Activated T-helper 17 cell treated with anti-CD3 and anti-CD28 coated beads, Interleukin-2, amount 50 U/mL, for 72 hours (primary cell): ENCODE measurements at regions not wholly inside any gene's neighbourhood (a gene's known extent, or its start where the extent isn't known, plus 50 kb on each side); places are given as distances from the start of the nearest gene placed in this dataset.

Experiments used
- ATAC-seq: fragments of 150-1000 bp; cut with Tn5 transposase; replicated peaks from 2 replicates; pipeline ENCODE4 v1.10.0; 2021; ENCODE audit warnings: mild to moderate bottlenecking, moderate library complexity
- H3K27ac Mint-ChIP-seq: one replicate; pipeline ENCODE4 v1.8.0; 2022; ENCODE audit warnings: mixed read lengths
- H3K27me3 Mint-ChIP-seq: one replicate; pipeline ENCODE4 v1.8.0; 2022; ENCODE audit warnings: mixed read lengths
- H3K36me3 Mint-ChIP-seq: one replicate; pipeline ENCODE4 v1.8.0; 2022; ENCODE audit warnings: low read depth, mild to moderate bottlenecking, mixed read lengths
- H3K4me1 Mint-ChIP-seq: one replicate; pipeline ENCODE4 v1.8.0; 2022; ENCODE audit warnings: mixed read lengths
- H3K4me3 Mint-ChIP-seq: one replicate; pipeline ENCODE4 v1.8.0; 2022; ENCODE audit warnings: mild to moderate bottlenecking, mixed read lengths
- H3K9me3 Mint-ChIP-seq: one replicate; pipeline ENCODE4 v1.8.0; 2022; ENCODE audit warnings: mixed read lengths

DNA sequence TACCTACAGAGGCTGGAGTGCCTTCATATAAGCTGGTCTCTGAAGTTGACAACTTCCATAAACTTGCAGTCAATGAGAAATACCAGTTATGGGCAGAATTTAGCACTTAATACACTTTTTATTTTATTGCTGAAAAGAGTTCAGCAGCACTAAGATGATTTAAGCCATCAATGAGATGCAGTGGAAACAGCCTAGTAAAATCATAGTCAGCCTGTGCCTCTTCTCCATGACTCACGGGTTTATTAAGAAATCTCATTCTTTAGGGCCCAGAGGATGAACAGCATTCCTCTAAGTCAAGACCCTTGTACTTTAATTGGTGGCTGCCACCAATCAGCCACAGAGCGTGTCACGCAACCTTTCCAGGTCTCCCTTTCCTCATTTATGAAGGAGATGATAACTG is 1357.9 kb upstream of the CELF4 start:
- no peak overlapping the region for H3K4me3 Mint-ChIP-seq
- H3K27me3 Mint-ChIP-seq = peaks cover 12% of the 10 kb centered on the region
- H3K36me3 Mint-ChIP-seq = no peaks in the 10 kb centered on the region
- H3K27ac Mint-ChIP-seq = no peak overlapping the region
- no peaks in the 10 kb centered on the region for H3K4me1 Mint-ChIP-seq
- no peaks in the 10 kb centered on the region for H3K9me3 Mint-ChIP-seq
- no peak for ATAC-seq

DNA sequence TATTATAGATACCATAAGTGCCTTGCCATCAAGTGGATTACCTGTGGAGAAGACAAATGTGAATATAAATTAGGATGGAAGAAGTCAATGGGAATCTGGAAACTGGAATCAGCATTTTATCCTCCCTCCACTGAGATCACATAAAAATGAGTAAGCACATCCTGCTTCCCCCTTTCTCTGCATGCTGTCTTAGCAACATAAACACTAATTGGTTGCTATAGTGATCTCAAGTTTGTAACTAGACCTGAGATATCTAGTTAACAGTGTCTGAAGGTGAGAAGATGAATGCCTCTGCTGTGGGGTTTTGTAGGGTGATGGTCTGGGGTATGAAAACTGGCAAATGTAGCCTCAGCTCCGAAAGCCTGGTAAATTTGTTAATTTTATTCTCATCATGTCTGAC is 1357.5 kb upstream of the CELF4 start:
- no peak for ATAC-seq
- Mint-ChIP-seq H3K27me3 (peaks cover 12% of the 10 kb centered on the region), H3K36me3 (no peaks in the 10 kb centered on the region), H3K9me3 (no peaks in the 10 kb centered on the region), H3K27ac (no peak overlapping the region), H3K4me3 (no peak overlapping the region), H3K4me1 (no peaks in the 10 kb centered on the region)

DNA sequence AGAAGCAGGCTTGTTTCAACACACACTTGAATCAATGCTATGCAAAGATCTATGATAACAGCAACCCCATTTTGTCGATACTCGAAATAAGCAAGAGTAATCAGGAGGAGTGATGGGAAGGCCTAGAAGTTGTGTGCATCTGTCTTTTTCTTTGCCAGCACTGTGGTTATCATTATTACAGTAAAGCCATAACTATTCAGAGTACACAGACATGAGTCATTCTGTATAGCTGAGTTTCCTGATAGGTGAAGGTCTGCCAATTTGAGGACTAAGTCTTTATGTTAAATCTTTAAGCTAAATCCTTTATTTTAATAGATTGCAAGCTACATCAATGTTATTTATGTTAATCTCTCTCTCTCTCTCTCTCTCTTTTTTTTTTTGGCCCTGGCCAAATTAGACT is 1344.4 kb upstream of the CELF4 start:
- Mint-ChIP-seq H3K9me3 (no peaks in the 10 kb centered on the region), H3K4me3 (no peak overlapping the region), H3K27me3 (peaks cover 5% of the 10 kb centered on the region), H3K4me1 (no peaks in the 10 kb centered on the region), H3K27ac (no peak overlapping the region), H3K36me3 (no peaks in the 10 kb centered on the region)
- no peak for ATAC-seq

DNA sequence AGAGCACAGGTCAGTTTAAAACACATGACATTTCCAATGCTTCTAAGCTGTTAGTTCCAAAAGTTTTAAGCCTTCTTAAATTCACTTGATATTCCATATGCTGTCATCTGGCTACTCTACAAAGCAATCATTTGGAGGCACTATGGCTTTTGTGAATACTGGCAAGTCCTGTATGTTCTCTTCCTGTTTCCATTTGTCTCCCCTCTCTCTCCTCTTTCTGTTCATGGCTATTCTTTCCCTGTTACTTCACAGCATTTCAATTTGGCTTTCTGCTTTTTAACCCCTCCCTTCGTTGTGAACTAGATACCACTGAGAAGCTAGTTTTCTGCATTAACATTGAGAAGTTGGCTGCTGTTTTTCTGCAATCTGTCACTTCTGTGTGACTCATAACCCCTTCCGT is 1337.2 kb upstream of the CELF4 start:
- no peaks in the 10 kb centered on the region for H3K36me3 Mint-ChIP-seq
- H3K4me1 Mint-ChIP-seq = no peaks in the 10 kb centered on the region

DNA sequence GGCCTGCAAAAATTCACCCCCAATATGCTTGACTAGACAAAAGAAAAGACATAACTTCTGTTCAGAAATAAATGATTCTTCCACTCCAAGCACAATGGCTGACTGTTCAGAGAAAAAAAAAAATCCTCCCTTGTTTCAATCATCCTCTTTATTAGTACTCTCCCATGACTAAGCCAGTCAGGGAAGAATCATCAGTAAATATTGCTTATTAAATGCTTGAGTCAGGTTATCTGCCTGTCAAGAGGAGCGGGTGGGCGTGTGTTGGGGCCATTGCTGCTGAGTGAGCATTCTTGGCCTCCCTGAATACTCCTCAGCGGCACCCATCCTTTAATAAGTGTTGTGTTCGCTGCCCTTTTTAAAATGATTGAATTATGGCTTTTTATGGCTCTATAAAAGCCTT is 1334.8 kb upstream of the CELF4 start:
- H3K9me3 Mint-ChIP-seq = no peaks in the 10 kb centered on the region
- H3K27ac Mint-ChIP-seq = no peak overlapping the region
- no peak for ATAC-seq
- H3K36me3 Mint-ChIP-seq = no peaks in the 10 kb centered on the region
- H3K4me3 Mint-ChIP-seq = no peak overlapping the region
- H3K4me1 Mint-ChIP-seq = no peaks in the 10 kb centered on the region
- peaks cover 8% of the 10 kb centered on the region for H3K27me3 Mint-ChIP-seq

More for the DNA sequence above, 1337.2 kb upstream of the CELF4 start:
- ATAC-seq = no peak
- Mint-ChIP-seq H3K27ac (no peak overlapping the region), H3K9me3 (no peaks in the 10 kb centered on the region), H3K27me3 (peaks cover 8% of the 10 kb centered on the region), H3K4me3 (no peak overlapping the region)

DNA sequence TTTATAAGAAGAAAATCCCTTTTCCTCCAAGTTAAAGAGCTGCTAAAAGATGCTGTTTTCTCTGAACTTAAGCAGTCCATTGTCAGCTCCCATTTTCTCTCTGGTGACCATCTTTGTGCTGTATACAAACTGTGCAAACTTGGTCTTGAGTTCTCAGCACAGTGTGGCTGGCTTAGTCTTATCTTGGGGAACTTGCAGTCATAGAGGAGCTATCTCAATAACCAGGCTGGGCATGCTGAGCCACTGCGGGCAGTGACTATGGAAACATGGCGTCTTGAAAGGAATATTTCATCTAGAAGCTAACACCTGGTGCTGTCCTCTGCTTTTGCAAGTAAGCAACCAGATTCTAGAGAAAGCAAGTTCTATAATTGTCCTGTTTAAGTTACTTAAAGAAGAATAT is 1334.4 kb upstream of the CELF4 start:
- no peaks in the 10 kb centered on the region for H3K4me1 Mint-ChIP-seq
- no peak for ATAC-seq
- H3K4me3 Mint-ChIP-seq = no peak overlapping the region
- H3K27me3 Mint-ChIP-seq = peaks cover 8% of the 10 kb centered on the region
- no peaks in the 10 kb centered on the region for H3K9me3 Mint-ChIP-seq
- H3K36me3 Mint-ChIP-seq = no peaks in the 10 kb centered on the region
- no peak overlapping the region for H3K27ac Mint-ChIP-seq

DNA sequence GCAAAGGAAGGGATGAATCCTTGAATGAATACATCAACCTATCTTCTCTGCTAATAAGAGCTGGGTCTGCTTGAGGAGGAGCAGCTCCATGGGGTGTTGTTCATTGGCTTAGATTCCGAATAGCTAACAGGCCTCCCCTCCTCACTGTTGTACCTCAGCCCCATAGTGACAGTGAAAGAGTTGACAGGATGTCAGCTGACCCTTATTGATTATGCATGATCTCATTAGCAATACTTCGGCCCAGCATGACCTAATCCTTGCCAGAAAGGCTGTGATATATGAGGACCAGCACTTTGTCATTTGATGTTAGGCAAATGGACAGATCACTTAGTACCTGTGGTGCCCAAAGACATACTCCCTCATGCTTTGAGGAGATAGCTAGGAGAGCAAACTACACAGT is 1333.7 kb upstream of the CELF4 start:
- Mint-ChIP-seq H3K9me3 (no peaks in the 10 kb centered on the region), H3K36me3 (no peaks in the 10 kb centered on the region), H3K27me3 (peaks cover 8% of the 10 kb centered on the region), H3K27ac (no peak overlapping the region), H3K4me1 (no peaks in the 10 kb centered on the region), H3K4me3 (no peak overlapping the region)
- no peak for ATAC-seq

DNA sequence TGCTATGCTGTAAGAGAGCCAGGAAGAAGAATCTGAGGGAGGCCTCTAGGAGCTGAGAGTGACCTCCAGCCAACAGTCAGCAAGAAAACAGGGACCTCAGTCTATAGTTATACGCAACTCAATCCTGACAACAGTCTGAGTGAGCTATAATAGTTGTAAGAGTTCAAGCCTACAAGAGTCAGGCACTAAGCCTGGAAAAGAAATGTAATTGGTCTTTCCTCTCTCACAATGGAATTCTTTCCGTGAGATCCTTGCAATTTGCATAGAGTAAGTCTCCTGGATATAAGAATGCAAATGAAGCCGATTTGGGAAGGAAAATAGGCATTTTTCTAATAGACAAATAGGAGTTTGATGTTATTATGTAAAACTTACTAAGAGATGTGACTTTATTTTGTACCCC is 1332.6 kb upstream of the CELF4 start:
- ATAC-seq = no peak
- H3K4me1 Mint-ChIP-seq = no peaks in the 10 kb centered on the region
- H3K9me3 Mint-ChIP-seq = no peaks in the 10 kb centered on the region
- no peaks in the 10 kb centered on the region for H3K36me3 Mint-ChIP-seq
- H3K27me3 Mint-ChIP-seq = peaks cover 8% of the 10 kb centered on the region
- H3K4me3 Mint-ChIP-seq = no peak overlapping the region
- H3K27ac Mint-ChIP-seq = no peak overlapping the region

DNA sequence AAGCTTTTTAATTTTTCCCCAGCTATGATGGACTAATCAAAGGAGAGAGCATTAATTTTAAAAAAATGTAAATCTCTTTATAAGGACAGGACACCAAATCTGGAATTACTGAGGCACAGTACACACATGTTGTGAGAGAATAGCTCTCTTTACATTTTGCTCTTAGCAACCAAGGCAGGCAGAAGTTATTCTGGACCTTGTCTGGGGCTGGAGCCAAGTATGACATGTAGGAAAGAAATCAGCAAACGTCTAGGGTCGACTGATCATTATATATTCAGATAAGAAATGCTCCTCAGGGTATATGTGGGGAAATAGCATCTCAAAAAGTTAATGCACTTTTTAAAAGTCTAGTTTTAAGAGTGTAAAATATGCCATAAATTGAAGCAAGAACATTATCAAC is 1330.0 kb upstream of the CELF4 start:
- no peak for ATAC-seq
- H3K9me3 Mint-ChIP-seq = no peaks in the 10 kb centered on the region
- H3K4me1 Mint-ChIP-seq = no peaks in the 10 kb centered on the region

DNA sequence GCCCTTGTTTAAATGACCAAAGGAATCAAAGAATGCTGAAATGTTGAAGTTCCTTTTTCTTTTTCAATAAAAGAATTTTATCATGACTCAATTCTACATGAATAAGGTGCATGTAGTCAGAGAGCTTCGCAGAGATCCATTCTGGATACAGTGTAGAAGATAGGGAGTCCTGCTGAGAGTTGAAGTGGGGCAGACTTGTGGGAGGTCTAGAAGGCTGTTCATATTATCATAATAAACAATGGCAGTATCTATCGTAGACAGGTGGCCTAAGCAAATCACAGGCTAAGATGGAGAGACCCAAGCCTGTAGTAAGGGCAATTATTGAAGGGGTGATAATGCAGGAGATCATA is 1322.0 kb upstream of the CELF4 start:
- H3K4me1 Mint-ChIP-seq = no peaks in the 10 kb centered on the region
- no peaks in the 10 kb centered on the region for H3K36me3 Mint-ChIP-seq
- ATAC-seq = no peak
- peaks cover 8% of the 10 kb centered on the region for H3K27me3 Mint-ChIP-seq
- H3K27ac Mint-ChIP-seq = no peak overlapping the region
- no peaks in the 10 kb centered on the region for H3K9me3 Mint-ChIP-seq
- no peak overlapping the region for H3K4me3 Mint-ChIP-seq

More for the DNA sequence above, 1330.0 kb upstream of the CELF4 start:
- peaks cover 4% of the 10 kb centered on the region for H3K27me3 Mint-ChIP-seq
- no peak overlapping the region for H3K4me3 Mint-ChIP-seq
- H3K27ac Mint-ChIP-seq = no peak overlapping the region
- H3K36me3 Mint-ChIP-seq = no peaks in the 10 kb centered on the region

DNA sequence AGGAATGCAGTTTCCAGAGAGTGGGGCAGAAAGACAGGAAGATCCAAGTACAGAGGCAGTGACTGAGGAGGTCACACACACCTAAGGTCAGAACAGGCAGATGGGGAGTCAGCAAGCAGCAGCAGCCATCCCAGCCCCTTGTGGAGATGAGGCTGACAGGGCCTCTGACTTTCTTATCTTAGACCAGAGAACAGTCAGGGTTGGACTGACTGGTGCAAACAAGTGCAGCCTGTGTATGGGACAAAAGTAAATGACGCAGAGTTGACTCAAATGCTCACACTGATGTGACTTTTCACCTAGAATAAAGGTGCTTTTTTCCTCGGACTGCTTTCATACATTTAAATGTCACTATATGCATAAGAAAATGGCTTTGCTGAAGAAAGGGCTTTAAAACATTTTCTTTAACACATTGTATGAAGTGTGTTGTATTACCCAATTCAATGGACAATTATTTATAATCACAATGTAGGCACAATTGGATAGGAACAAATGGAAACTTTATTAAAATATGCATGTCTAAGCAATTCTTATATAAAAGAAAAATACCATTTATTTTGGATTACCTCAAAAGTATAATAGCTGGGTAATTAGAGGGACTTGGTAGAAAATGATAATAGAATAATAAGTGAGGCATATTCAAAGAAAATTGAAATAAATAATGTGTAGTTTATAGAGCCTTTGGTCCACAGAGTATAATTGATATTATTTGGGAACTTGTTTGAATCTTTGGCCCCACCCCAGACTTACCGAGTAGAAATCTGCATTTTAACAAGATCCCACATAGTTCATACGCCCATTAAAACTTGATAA is 1321.5 kb upstream of the CELF4 start:
- H3K4me1 Mint-ChIP-seq = no peaks in the 10 kb centered on the region
- no peak for ATAC-seq
- H3K27me3 Mint-ChIP-seq = peaks cover 8% of the 10 kb centered on the region
- no peaks in the 10 kb centered on the region for H3K36me3 Mint-ChIP-seq
- no peak overlapping the region for H3K4me3 Mint-ChIP-seq
- H3K9me3 Mint-ChIP-seq = no peaks in the 10 kb centered on the region
- no peak overlapping the region for H3K27ac Mint-ChIP-seq

DNA sequence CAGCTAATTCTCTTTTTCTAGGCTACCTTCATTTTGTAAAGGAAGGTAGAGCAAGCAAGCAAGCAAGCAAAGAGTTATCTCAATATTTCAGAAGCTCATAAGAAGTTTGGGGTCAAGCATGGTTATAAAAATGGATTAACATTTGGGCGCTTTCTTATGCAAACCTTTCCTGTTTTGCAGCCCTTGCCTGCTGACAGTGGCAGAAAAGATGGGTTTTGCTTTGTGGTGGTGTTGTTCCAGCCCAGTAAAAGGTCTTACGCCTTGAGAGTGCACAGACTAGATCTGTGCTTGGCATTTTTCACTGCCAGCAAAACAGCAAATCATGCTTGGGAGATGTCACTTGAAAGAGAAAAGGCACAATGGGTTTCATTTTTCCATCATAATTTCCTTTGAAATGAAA is 1320.6 kb upstream of the CELF4 start:
- no peak for ATAC-seq
- H3K4me3 Mint-ChIP-seq = no peak overlapping the region
- no peaks in the 10 kb centered on the region for H3K4me1 Mint-ChIP-seq
- H3K36me3 Mint-ChIP-seq = no peaks in the 10 kb centered on the region
- peaks cover 3% of the 10 kb centered on the region for H3K9me3 Mint-ChIP-seq
- H3K27ac Mint-ChIP-seq = no peak overlapping the region
- H3K27me3 Mint-ChIP-seq = peaks cover 13% of the 10 kb centered on the region

DNA sequence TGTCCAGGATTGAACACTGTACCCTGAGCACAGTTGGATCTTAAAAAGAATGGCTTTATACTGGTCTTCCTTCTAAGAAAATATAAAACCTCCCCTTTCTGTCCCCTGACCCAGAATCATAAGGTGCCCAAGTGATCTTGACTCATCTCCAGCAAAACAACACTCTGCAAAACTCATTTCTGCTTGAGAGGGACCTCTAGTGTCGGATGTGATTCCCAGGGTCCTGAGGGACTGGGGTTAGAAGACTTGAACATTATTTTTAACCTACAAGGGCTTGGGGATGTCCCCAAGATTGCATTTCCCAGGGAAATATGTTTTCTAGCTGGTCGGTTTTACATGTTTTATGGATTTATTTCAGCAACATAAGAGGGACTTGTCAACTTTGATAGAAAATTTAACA is 1318.5 kb upstream of the CELF4 start:
- peaks cover 3% of the 10 kb centered on the region for H3K9me3 Mint-ChIP-seq
- no peaks in the 10 kb centered on the region for H3K4me1 Mint-ChIP-seq
- H3K36me3 Mint-ChIP-seq = no peaks in the 10 kb centered on the region
- H3K4me3 Mint-ChIP-seq = no peak overlapping the region
- H3K27me3 Mint-ChIP-seq = peaks cover 13% of the 10 kb centered on the region
- ATAC-seq = no peak
- H3K27ac Mint-ChIP-seq = no peak overlapping the region

DNA sequence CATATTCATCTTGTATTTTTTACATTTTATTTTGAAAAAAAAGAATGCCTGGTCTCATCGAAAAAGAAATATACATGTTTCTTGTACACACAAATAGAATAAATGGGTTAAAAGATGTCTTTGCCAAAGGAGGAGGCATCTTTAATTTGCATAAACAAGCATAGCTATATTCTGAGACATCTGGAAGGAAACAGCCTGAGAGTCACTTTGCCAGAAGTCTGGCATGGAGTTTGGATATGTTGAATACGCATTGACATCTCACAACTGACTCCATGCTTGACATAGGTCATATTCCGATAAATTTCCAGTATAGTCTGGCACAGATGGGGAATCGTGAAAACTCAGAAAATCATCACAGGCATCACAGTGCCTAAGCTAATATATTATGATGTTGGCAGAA is 1317.5 kb upstream of the CELF4 start:
- Mint-ChIP-seq H3K4me1 (no peaks in the 10 kb centered on the region), H3K36me3 (no peaks in the 10 kb centered on the region), H3K27ac (no peak overlapping the region), H3K9me3 (peaks cover 3% of the 10 kb centered on the region), H3K27me3 (peaks cover 13% of the 10 kb centered on the region), H3K4me3 (no peak overlapping the region)
- no peak for ATAC-seq

DNA sequence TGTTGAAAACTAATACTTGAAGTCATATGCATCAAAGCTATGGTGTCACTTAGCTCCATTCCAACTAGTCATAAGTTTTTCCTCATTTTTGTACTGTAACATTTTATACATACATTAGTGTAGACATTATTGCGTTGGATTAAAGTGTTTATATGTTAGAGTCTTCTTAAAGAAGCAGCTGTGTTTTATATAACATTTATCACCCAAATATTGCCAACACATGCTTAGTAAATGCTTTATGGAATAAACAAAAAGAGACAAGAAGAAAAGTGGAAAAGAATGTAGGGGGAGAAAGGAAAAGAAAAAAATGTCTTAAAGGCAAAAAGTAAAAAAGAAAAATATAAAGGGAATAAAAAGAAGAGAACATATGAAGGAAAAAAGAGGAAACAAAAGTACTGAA is 1314.3 kb upstream of the CELF4 start:
- ATAC-seq = no peak
- H3K4me3 Mint-ChIP-seq = no peak overlapping the region
- H3K36me3 Mint-ChIP-seq = no peaks in the 10 kb centered on the region
- H3K4me1 Mint-ChIP-seq = no peaks in the 10 kb centered on the region
- peaks cover 3% of the 10 kb centered on the region for H3K9me3 Mint-ChIP-seq
- peaks cover 10% of the 10 kb centered on the region for H3K27me3 Mint-ChIP-seq
- H3K27ac Mint-ChIP-seq = no peak overlapping the region

DNA sequence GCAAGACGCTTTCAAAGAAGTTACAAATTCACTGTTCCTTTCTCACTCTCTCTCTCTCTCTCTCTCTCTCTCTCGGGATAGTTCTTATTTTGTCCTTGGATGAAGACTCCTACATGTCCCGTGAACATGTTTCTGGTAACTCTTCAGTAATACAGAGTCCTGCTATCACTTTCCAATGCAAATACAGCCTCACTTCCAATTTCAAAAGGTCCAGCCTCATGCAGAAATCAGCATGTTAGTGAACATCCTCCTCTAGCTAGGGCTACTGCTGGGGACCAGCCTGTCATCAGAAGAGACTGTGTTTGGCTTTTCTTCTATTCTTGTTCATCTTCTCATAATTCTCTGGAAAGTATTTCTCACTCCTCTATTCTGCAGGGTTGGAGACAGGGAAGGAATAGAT is 1306.7 kb upstream of the CELF4 start:
- no peaks in the 10 kb centered on the region for H3K4me1 Mint-ChIP-seq
- ATAC-seq = no peak
- no peaks in the 10 kb centered on the region for H3K9me3 Mint-ChIP-seq

More for the DNA sequence above, 1306.7 kb upstream of the CELF4 start:
- peaks cover 3% of the 10 kb centered on the region for H3K27me3 Mint-ChIP-seq
- H3K36me3 Mint-ChIP-seq = no peaks in the 10 kb centered on the region
- H3K27ac Mint-ChIP-seq = no peak overlapping the region
- no peak overlapping the region for H3K4me3 Mint-ChIP-seq
